Gastroesophageal sphincter (tissue), 4 donors: ENCODE measurements at regions not wholly inside any gene's neighbourhood (a gene's known extent, or its start where the extent isn't known, plus 50 kb on each side); places are given as distances from the start of the nearest gene placed in this dataset.

Experiments used
- ATAC-seq: fragments of 150-250 bp; one replicate; pipeline ENCODE4 v1.9.1; 2016; ENCODE audit warnings: mild to moderate bottlenecking, moderate library complexity
- H3K27ac ChIP-seq, 4 donors: fragments of 200-600 bp; sonication (generic) in 3 of 4; 1 replicate in 3 of 4; 2 replicates in 1 of 4; pipeline ENCODE4 v1.5.1; 2016 to 2019
- H3K27me3 ChIP-seq: fragments of 200-600 bp; sonication (generic); one replicate; pipeline ENCODE4 v1.5.1; 2019
- H3K36me3 ChIP-seq, 2 donors: fragments of 200-600 bp; sonication (generic); one replicate each; pipeline ENCODE4 v1.5.1; 2019; ENCODE audit warnings: control low read depth in 1 of 2
- H3K4me1 ChIP-seq, 3 donors: fragments of 200-600 bp; sonication (generic); 1 replicate in 2 of 3; 2 replicates in 1 of 3; pipeline ENCODE4 v1.5.1; 2016 to 2019; ENCODE audit warnings: control low read depth in 2 of 3
- H3K4me3 ChIP-seq, 2 donors: fragments of 200-600 bp; sonication (generic); one replicate each; pipeline ENCODE4 v1.5.1; 2019; ENCODE audit warnings: mild to moderate bottlenecking in 1 of 2, moderate library complexity in 1 of 2
- H3K9me3 ChIP-seq, 3 donors: fragments of 200-600 bp; sonication (generic); one replicate each; pipeline ENCODE4 v1.5.1; 2017 to 2019; ENCODE audit warnings: control low read depth in 2 of 3
- EP300 ChIP-seq: sonication (generic); formaldehyde crosslinking; IDR thresholded peaks from one replicate; pipeline ENCODE4 v1.6.1; 2017; ENCODE audit warnings: antibody characterized with exemption, mild to moderate bottlenecking
- POLR2A ChIP-seq, 2 donors: fragments of 450-650 bp; IDR thresholded peaks; one replicate each; pipeline ENCODE4 v1.6.1; 2017; ENCODE audit warnings: antibody characterized with exemption in 2 of 2, mild to moderate bottlenecking in 2 of 2, moderate library complexity in 1 of 2
- POLR2AphosphoS5 ChIP-seq: sonication (generic); formaldehyde crosslinking; IDR thresholded peaks from one replicate; pipeline ENCODE4 v1.6.1; 2017; ENCODE audit warnings: antibody characterized with exemption
- WGBS, 2 donors: methylation state at CpG; one replicate each; pipeline ENCODE4 v1.1.5; 2018; ENCODE audit warnings: low coverage in 1 of 2; 5-methylcytosine and 5-hydroxymethylcytosine counted together
- TF ChIP-seq, protein P1 (sequence below), 4 experiments: fragments of 200-600 bp in 2 of 4; fragments of 450-650 bp in 2 of 4; sonication (generic) in 1 of 4; IDR thresholded peaks; one replicate each; pipeline ENCODE4 v1.5.1; 2017 to 2019; ENCODE audit warnings: antibody characterized with exemption in 4 of 4, mild to moderate bottlenecking in 2 of 4, moderate library complexity in 2 of 4

DNA sequence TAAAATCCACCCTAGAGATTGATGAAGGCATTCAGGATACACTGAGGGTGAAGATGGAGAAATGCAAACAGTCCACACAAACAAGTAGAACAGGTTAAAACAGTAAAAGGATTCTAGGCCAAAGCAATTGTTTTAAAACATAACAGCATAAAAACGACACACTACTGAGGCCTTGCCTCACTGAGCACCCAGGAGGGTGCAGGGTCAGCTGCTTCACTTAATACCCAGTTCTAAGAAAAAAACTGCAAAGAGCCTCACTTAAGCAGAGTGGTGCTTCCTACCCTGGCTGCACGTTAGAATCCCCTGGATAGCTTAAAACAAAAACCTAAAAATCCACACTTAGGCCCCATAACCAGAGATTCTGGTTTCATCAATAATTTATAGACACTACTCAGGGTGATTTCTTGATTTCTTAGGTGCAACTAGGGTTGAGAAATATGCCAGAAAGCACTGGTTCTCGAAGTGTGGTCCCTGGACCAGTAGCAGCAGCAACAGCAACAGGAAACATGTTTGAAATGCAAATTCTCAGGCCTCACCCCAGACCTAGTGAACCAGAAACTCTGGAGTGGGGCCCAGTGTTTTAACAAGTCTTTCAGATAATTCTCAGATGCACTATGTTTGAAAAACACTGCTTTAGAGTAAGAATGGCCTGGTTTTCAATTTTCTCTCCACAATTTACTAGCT, 279.1 kb downstream of the ZEB2 start:
- Histone ChIP-seq H3K36me3 (no peaks in the 10 kb centered on the region), H3K4me3 (no peak overlapping the region), H3K9me3 (no peaks in the 10 kb centered on the region), H3K4me1 (no peaks in the 10 kb centered on the region), H3K27me3 (no peaks in the 10 kb centered on the region), H3K27ac (no peak overlapping the region)
- 60 to 75% methylated on average over 2 of the region's 3 CpGs for WGBS, 2 donors
- no peak for ATAC-seq
- TF ChIP-seq POLR2A (IDR thresholded peaks at IDR 0.05) (no peak), POLR2AphosphoS5 (no peak), EP300 (no peak)
- TF ChIP-seq, protein P1, sequence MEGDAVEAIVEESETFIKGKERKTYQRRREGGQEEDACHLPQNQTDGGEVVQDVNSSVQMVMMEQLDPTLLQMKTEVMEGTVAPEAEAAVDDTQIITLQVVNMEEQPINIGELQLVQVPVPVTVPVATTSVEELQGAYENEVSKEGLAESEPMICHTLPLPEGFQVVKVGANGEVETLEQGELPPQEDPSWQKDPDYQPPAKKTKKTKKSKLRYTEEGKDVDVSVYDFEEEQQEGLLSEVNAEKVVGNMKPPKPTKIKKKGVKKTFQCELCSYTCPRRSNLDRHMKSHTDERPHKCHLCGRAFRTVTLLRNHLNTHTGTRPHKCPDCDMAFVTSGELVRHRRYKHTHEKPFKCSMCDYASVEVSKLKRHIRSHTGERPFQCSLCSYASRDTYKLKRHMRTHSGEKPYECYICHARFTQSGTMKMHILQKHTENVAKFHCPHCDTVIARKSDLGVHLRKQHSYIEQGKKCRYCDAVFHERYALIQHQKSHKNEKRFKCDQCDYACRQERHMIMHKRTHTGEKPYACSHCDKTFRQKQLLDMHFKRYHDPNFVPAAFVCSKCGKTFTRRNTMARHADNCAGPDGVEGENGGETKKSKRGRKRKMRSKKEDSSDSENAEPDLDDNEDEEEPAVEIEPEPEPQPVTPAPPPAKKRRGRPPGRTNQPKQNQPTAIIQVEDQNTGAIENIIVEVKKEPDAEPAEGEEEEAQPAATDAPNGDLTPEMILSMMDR (IDR thresholded peaks at IDR 0.05): no peak

DNA sequence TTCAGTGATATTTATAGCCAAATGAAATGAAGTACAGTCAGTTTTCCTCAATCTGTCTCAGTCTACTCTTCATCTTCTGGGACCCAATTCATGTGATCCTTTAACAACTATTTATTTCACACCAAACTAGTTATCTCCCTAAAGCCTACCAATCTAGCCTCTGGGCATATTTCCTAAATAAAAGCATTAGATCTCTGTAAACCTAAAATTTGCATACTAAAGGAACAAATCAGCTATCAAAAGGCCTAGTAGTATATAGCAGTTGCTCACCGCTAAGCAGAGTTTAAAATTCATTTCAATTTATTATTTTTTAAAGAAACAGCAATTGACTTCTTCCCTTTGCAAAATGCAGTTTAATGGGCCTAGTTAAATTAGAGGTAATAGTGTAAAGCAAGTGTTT, 280.2 kb downstream of the ZEB2 start:
- H3K4me3 ChIP-seq: no peak overlapping the region
- no peak for TF ChIP-seq POLR2AphosphoS5
- no peak for TF ChIP-seq POLR2A (IDR thresholded peaks at IDR 0.05)
- no peak for TF ChIP-seq EP300
- TF ChIP-seq, protein P1 (IDR thresholded peaks at IDR 0.05): no peak
- H3K9me3 ChIP-seq: no peaks in the 10 kb centered on the region
- no peaks in the 10 kb centered on the region for H3K27me3 ChIP-seq
- no peaks in the 10 kb centered on the region for H3K4me1 ChIP-seq
- no peak for ATAC-seq
- WGBS, 2 donors: 100% methylated on average over 1 of the region's 1 CpG
- no peak overlapping the region for H3K27ac ChIP-seq
- H3K36me3 ChIP-seq: no peaks in the 10 kb centered on the region

DNA sequence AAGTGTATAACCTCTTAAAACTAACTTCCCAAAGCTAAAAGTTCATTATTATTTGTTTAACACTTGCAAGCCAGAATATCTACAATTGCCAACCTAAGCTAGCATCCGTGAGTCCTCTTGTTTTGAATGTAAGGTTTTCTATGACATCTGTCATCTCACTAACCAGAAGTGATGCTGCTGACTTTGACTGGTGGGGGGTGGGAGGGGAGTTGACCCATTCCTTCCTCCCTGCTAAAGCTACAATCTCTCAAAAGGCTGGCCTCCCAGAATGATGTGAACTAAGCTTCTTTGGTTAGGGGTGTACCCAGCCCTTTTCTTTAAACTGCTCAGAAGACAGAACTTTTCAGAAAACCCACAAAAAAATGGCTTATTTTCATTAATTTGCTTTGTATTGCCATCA, 280.6 kb downstream of the ZEB2 start:
- Histone ChIP-seq H3K36me3 (no peaks in the 10 kb centered on the region), H3K27ac (no peak overlapping the region), H3K4me3 (no peak overlapping the region), H3K9me3 (no peaks in the 10 kb centered on the region), H3K4me1 (no peaks in the 10 kb centered on the region), H3K27me3 (no peaks in the 10 kb centered on the region)
- ATAC-seq: no peak
- WGBS, 2 donors: 82 to 90% methylated on average over 1 of the region's 1 CpG
- TF ChIP-seq, protein P1 (IDR thresholded peaks at IDR 0.05): no peak
- no peak for TF ChIP-seq POLR2AphosphoS5
- TF ChIP-seq POLR2A (IDR thresholded peaks at IDR 0.05): no peak
- no peak for TF ChIP-seq EP300

DNA sequence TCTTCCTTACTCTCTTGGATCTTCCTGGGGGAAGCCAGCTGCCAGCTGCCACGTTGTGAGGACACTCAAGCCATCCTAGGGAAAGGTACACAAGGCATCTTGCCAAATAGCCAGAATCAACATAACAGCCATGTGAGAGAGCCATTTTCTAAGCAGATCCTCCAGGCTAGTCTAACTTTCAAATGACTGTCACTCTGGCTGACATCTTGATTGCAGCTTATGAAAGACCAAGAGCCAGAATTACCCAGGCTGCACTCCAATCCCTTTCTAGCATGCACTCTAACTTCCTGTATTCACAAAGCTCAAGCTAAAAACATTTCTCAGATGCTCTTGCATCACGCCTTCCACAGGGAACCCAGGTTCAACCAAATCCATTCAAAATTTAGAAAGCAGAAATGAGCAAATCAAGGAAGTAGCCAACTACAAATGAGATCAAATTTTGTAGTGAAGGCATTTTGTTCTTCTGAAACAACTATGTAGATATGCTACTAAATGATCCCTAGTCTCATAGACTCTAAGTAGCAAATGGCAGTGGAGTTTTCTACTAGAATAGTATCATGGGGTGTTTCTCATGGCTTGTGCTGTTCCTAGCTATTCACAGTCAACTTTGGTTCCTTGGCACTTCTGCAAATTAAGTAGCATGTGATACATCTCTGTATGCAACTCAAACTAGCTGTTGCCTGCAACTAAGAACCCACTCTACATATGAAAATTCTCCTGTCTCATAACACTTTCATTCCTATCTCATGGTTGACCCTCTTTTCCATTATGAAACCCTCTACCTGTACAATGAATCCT, 281.9 kb downstream of the ZEB2 start:
- 76 to 80% methylated on average over 1 to 2 of the region's 2 CpGs for WGBS, 2 donors
- Histone ChIP-seq H3K36me3 (no peaks in the 10 kb centered on the region), H3K27me3 (no peaks in the 10 kb centered on the region), H3K9me3 (no peaks in the 10 kb centered on the region), H3K4me1 (no peaks in the 10 kb centered on the region), H3K27ac (no peak overlapping the region), H3K4me3 (no peak overlapping the region)
- TF ChIP-seq POLR2A (IDR thresholded peaks at IDR 0.05) (no peak), POLR2AphosphoS5 (no peak), EP300 (no peak)
- TF ChIP-seq, protein P1 (IDR thresholded peaks at IDR 0.05): no peak
- ATAC-seq: peak; percentile 74

DNA sequence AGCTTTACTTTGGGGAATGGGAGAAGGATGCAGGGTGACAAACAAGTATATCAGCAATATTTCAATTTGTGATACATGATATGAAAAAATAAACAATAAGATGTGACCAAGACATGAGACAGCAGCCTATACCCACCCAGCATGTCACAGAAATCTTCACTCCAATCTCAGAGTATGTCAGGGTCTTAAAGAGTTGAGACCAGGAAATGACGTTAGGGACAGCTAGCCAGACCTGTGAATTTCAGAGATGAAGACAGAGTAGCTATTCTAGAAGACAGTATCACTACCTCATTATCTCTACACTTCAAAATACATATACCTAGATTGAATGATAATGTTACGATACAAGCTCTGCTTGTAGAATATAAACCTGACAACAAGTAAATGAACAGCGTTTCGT, 282.8 kb downstream of the ZEB2 start:
- WGBS, 2 donors: 90 to 95% methylated on average over 4 of the region's 4 CpGs
- no peaks in the 10 kb centered on the region for H3K27me3 ChIP-seq
- no peak for ATAC-seq

More for the DNA sequence above, 282.8 kb downstream of the ZEB2 start:
- Histone ChIP-seq H3K4me1 (no peaks in the 10 kb centered on the region), H3K27ac (no peak overlapping the region), H3K4me3 (no peak overlapping the region), H3K9me3 (no peaks in the 10 kb centered on the region), H3K36me3 (no peaks in the 10 kb centered on the region)
- TF ChIP-seq, protein P1 (IDR thresholded peaks at IDR 0.05): no peak
- TF ChIP-seq POLR2A (IDR thresholded peaks at IDR 0.05): no peak
- TF ChIP-seq POLR2AphosphoS5: no peak
- TF ChIP-seq EP300: no peak
